Panc1 (cell line): ENCODE measurements at regions not wholly inside any gene's neighbourhood (a gene's known extent, or its start where the extent isn't known, plus 50 kb on each side); places are given as distances from the start of the nearest gene placed in this dataset.

Source experiments
- ATAC-seq: fragments of 200-7000 bp; cut with Tn5 transposase; 2 replicates; pipeline ENCODE4 v1.9.1; 2020; ENCODE audit warnings: mild to moderate bottlenecking, moderate library complexity
- BruUV-seq: library from RNA; stranded (reverse); fragments of 400-500 nt; replicated peaks from 2 replicates; lab custom pipeline; 2021; lab: Mats Ljungman, UMichigan
- CTCF ChIA-PET: fragments of 300-600 bp; sonication (Branson Sonifier 250); formaldehyde crosslinking; loops from one replicate; lab custom pipeline; 2022; ENCODE audit warnings: antibody characterized with exemption; lab: Charles Lee
- POLR2A ChIA-PET: fragments of 300-600 bp; sonication (Branson Sonifier 250); formaldehyde crosslinking; loops from one replicate; lab custom pipeline; 2022; ENCODE audit warnings: antibody characterized with exemption; lab: Charles Lee
- DNase-seq: peaks from one replicate; pipeline ENCODE4 v3.0.0-alpha.2; 2010; ENCODE audit warnings: low read depth, low spot score
- H3K27ac ChIP-seq: 2 replicates; pipeline ENCODE4 v1.5.1; 2011; ENCODE audit warnings: mild to moderate bottlenecking, low read length, inconsistent platforms
- H3K27me3 ChIP-seq: fragments of 200-500 bp; sonication (Bioruptor generic); 2 replicates; pipeline ENCODE4 v1.6.0; 2014; ENCODE audit warnings: low read length, inconsistent platforms; ENCODE audit not compliant: control insufficient read depth, insufficient read depth
- H3K36me3 ChIP-seq: fragments of 200-500 bp; sonication (Bioruptor generic); 2 replicates; pipeline ENCODE4 v1.5.1; 2014; ENCODE audit warnings: inconsistent platforms, mild to moderate bottlenecking, low read length, moderate library complexity; ENCODE audit not compliant: control insufficient read depth, insufficient read depth
- H3K4me1 ChIP-seq: 2 replicates; pipeline ENCODE4 v1.5.1; 2011; ENCODE audit warnings: inconsistent platforms, mild to moderate bottlenecking, low read length, moderate library complexity; ENCODE audit not compliant: control insufficient read depth, insufficient read depth
- H3K4me3 ChIP-seq, 2 experiments: 2 replicates each; pipeline ENCODE4 v1.5.1; 2011 to 2012; ENCODE audit warnings: low read depth in 2 of 2, low read length in 2 of 2, mild to moderate bottlenecking in 2 of 2, inconsistent platforms in 1 of 2, moderate library complexity in 1 of 2
- H3K9me3 ChIP-seq: fragments of 200-500 bp; sonication (Bioruptor generic); 2 replicates; pipeline ENCODE4 v1.5.1; 2014; ENCODE audit warnings: low read depth, mild to moderate bottlenecking, inconsistent platforms, low read length, moderate library complexity; ENCODE audit not compliant: control insufficient read depth, insufficient read depth
- CTCF ChIP-seq: fragments of 450-650 bp; IDR thresholded peaks from 2 replicates; pipeline ENCODE4 v1.5.1; 2017; ENCODE audit warnings: mild to moderate bottlenecking
- POLR2AphosphoS5 ChIP-seq: IDR thresholded peaks from 2 replicates; pipeline ENCODE4 v1.6.1; 2012; ENCODE audit warnings: mild to moderate bottlenecking, low read depth, low read length, moderate library complexity
- REST ChIP-seq, 2 experiments: IDR thresholded peaks; 2 replicates each; pipeline ENCODE4 v1.6.1; 2011 to 2012; ENCODE audit warnings: low read depth in 2 of 2, control low read depth in 1 of 2, low read length in 1 of 2, mild to moderate bottlenecking in 1 of 2, moderate library complexity in 1 of 2; ENCODE audit not compliant: insufficient read depth in 1 of 2
- SIN3A ChIP-seq: IDR thresholded peaks from 2 replicates; pipeline ENCODE4 v1.6.1; 2012; ENCODE audit warnings: low read depth, mild to moderate bottlenecking, low read length, moderate library complexity, borderline replicate concordance; ENCODE audit not compliant: insufficient read depth
- TCF7L2 ChIP-seq: IDR thresholded peaks from 2 replicates; pipeline ENCODE4 v1.6.1; 2011; ENCODE audit warnings: mild to moderate bottlenecking, low read depth, low read length, inconsistent platforms
- in situ Hi-C: cut with HindIII; loops from 2 replicates; pipeline ENCODE4 v1.10.0; 2016; ENCODE audit warnings: low sequenced_read_pairs, low pct_unique_long_range_greater_than_20kb
- intact Hi-C: fragments of 100-400 bp; cut with micrococcal nuclease; formaldehyde crosslinking; loops from one replicate; pipeline ENCODE4 v1.10.0; 2022; ENCODE audit not compliant: unreplicated experiment

- Histone ChIP-seq H3K4me1 (no peaks in the 10 kb centered on the region), H3K27me3 (no peaks in the 10 kb centered on the region), H3K9me3 (no peaks in the 10 kb centered on the region), H3K27ac (no peak overlapping the region), H3K4me3 (no peak overlapping the region), H3K36me3 (no peaks in the 10 kb centered on the region)
- POLR2A ChIA-PET: no interaction called here
- TF ChIP-seq SIN3A (no peak), TCF7L2 (no peak), POLR2AphosphoS5 (no peak)
- no peak for DNase-seq
- intact Hi-C loops (no loop called here), in situ Hi-C loops (no loop called here)
- CTCF ChIA-PET: no interaction called here
- no peak for ATAC-seq
- BruUV-seq: no TSS peak
Measured at GRCh38 chr3:168545591-168545990, 449.9 kb upstream of the GOLIM4 start.

GRCh38 chr3:168544097-168544957, 448.6 kb upstream of the GOLIM4 start:
- ATAC-seq (no peak), DNase-seq (no peak)
- Histone ChIP-seq H3K9me3 (no peaks in the 10 kb centered on the region), H3K27ac (no peak overlapping the region), H3K4me1 (no peaks in the 10 kb centered on the region), H3K27me3 (no peaks in the 10 kb centered on the region), H3K4me3 (no peak overlapping the region), H3K36me3 (no peaks in the 10 kb centered on the region)
- no TSS peak for BruUV-seq
- POLR2A ChIA-PET: no interaction called here
- intact Hi-C loops: no loop called here
- TF ChIP-seq POLR2AphosphoS5 (no peak), CTCF (no peak; the same call in 1 of the 2 replicates), REST (IDR thresholded peaks at IDR 0.05; ENCODE audit: insufficient read depth in 1 of 2, low read depth in 2 of 2, low read length in 1 of 2) (no peak), TCF7L2 (no peak), SIN3A (no peak)
- in situ Hi-C loops: no loop called here
- CTCF ChIA-PET: no interaction called here

- CTCF ChIA-PET: no interaction called here
- intact Hi-C loops: no loop called here
Measured at GRCh38 chr3:168540726-168541125, 445.0 kb upstream of the GOLIM4 start.

More at GRCh38 chr3:168540726-168541125, 445.0 kb upstream of the GOLIM4 start:
- Histone ChIP-seq H3K27ac (no peak overlapping the region), H3K9me3 (no peaks in the 10 kb centered on the region), H3K4me3 (no peak overlapping the region), H3K4me1 (no peaks in the 10 kb centered on the region), H3K36me3 (no peaks in the 10 kb centered on the region), H3K27me3 (no peaks in the 10 kb centered on the region)
- BruUV-seq: no TSS peak
- POLR2A ChIA-PET: no interaction called here
- TF ChIP-seq POLR2AphosphoS5 (no peak), CTCF (no peak), SIN3A (no peak), TCF7L2 (no peak), REST (IDR thresholded peaks at IDR 0.05; ENCODE audit: insufficient read depth in 1 of 2, low read depth in 2 of 2, low read length in 1 of 2) (no peak)
- ATAC-seq (no peak), DNase-seq (no peak)
- in situ Hi-C loops: no loop called here
